IMR-90 (cell line): ENCODE measurements at regions not wholly inside any gene's neighbourhood (a gene's known extent, or its start where the extent isn't known, plus 50 kb on each side); places are given as distances from the start of the nearest gene placed in this dataset.

Source experiments
- ATAC-seq: fragments of 200-7000 bp; cut with Tn5 transposase; 2 replicates; pipeline ENCODE4 v1.9.1; 2020; ENCODE audit warnings: low read depth, mild to moderate bottlenecking, moderate library complexity
- BruUV-seq: library from RNA; stranded (reverse); fragments of 400-500 nt; replicated peaks from 2 replicates; lab custom pipeline; 2021; lab: Mats Ljungman, UMichigan
- CTCF ChIA-PET: fragments of 300-600 bp; formaldehyde crosslinking; extraction: SDS; loops from one replicate; lab custom pipeline; 2021; ENCODE audit warnings: antibody characterized with exemption; lab: Yijun Ruan, JAX
- POLR2A ChIA-PET: fragments of 300-600 bp; sonication (Branson Sonifier 250); formaldehyde crosslinking; loops from one replicate; lab custom pipeline; 2022; ENCODE audit warnings: antibody characterized with exemption; ENCODE audit not compliant: unreplicated experiment; lab: Charles Lee
- DNase-seq: peaks from one replicate; pipeline ENCODE4 v3.0.0; 2013
- H2AFZ ChIP-seq: replicated peaks from 2 replicates; pipeline ENCODE3; 2013; ENCODE audit warnings: low read length, mild to moderate bottlenecking; ENCODE audit not compliant: poor library complexity
- H2AK5ac ChIP-seq: 2 replicates; pipeline ENCODE4 v1.6.1; 2013; ENCODE audit warnings: low read depth, low read length, inconsistent platforms
- H2AK9ac ChIP-seq: replicated peaks from 2 replicates; pipeline ENCODE3; 2013; ENCODE audit warnings: mild to moderate bottlenecking, low read depth, low read length, moderate library complexity; ENCODE audit not compliant: poor library complexity
- H2BK120ac ChIP-seq: 2 replicates; pipeline ENCODE4 v1.6.1; 2013; ENCODE audit warnings: low read depth, low read length, inconsistent platforms
- H2BK15ac ChIP-seq: 3 replicates; pipeline ENCODE4 v1.6.1; 2013; ENCODE audit warnings: low read depth, low read length, inconsistent platforms
- H2BK20ac ChIP-seq: 2 replicates; pipeline ENCODE4 v1.6.1; 2013; ENCODE audit warnings: low read depth, mild to moderate bottlenecking, inconsistent platforms, low read length, moderate library complexity
- H2BK5ac ChIP-seq: 2 replicates; pipeline ENCODE4 v1.6.1; 2013; ENCODE audit warnings: mild to moderate bottlenecking, low read depth, low read length, inconsistent platforms; ENCODE audit not compliant: poor library complexity, severe bottlenecking
- H3K14ac ChIP-seq: replicated peaks from 2 replicates; pipeline ENCODE4 v1.6.1; 2013; ENCODE audit warnings: low read depth, low read length, inconsistent platforms
- H3K18ac ChIP-seq: 2 replicates; pipeline ENCODE4 v1.6.1; 2013; ENCODE audit warnings: low read depth, low read length, control low read depth
- H3K23ac ChIP-seq: 2 replicates; pipeline ENCODE4 v1.6.1; 2013; ENCODE audit warnings: low read depth, low read length, inconsistent platforms
- H3K27ac ChIP-seq: 2 replicates; pipeline ENCODE4 v1.5.1; 2013; ENCODE audit warnings: mild to moderate bottlenecking, control low read depth, low read length; ENCODE audit not compliant: insufficient read depth
- H3K27me3 ChIP-seq: 2 replicates; pipeline ENCODE4 v1.6.1; 2013; ENCODE audit warnings: low read length; ENCODE audit not compliant: control insufficient read depth, insufficient read depth
- H3K36me3 ChIP-seq: 2 replicates; pipeline ENCODE4 v1.6.1; 2013; ENCODE audit warnings: low read length, mixed read lengths; ENCODE audit not compliant: control insufficient read depth, insufficient read depth
- H3K4ac ChIP-seq: 2 replicates; pipeline ENCODE4 v1.6.1; 2013; ENCODE audit warnings: low read depth, low read length, inconsistent platforms
- H3K4me1 ChIP-seq: 2 replicates; pipeline ENCODE4 v1.6.1; 2013; ENCODE audit warnings: low read length, mixed read lengths; ENCODE audit not compliant: control insufficient read depth, insufficient read depth
- H3K4me2 ChIP-seq: 2 replicates; pipeline ENCODE4 v1.6.1; 2013; ENCODE audit warnings: low read depth, mild to moderate bottlenecking, control low read depth, low read length, moderate library complexity
- H3K4me3 ChIP-seq: 2 replicates; pipeline ENCODE4 v1.5.1; 2013; ENCODE audit warnings: low read depth, mild to moderate bottlenecking, control low read depth, low read length, moderate library complexity; ENCODE audit not compliant: insufficient read depth
- H3K56ac ChIP-seq: 2 replicates; pipeline ENCODE4 v1.6.1; 2013; ENCODE audit warnings: low read length, inconsistent platforms; ENCODE audit not compliant: insufficient read depth; ENCODE audit errors: extremely low read depth
- H3K79me1 ChIP-seq, 2 experiments: 2 replicates each; pipeline ENCODE4 v1.6.1; 2013; ENCODE audit warnings: low read length in 2 of 2, inconsistent platforms in 1 of 2, low read depth in 1 of 2
- H3K9ac ChIP-seq: 2 replicates; pipeline ENCODE4 v1.6.1; 2013; ENCODE audit warnings: low read depth, low read length, control low read depth
- H3K9me1 ChIP-seq: 2 replicates; pipeline ENCODE4 v1.6.1; 2013; ENCODE audit warnings: low read length, inconsistent platforms; ENCODE audit not compliant: insufficient read depth
- H3K9me3 ChIP-seq: 2 replicates; pipeline ENCODE4 v1.6.1; 2013; ENCODE audit warnings: low read length; ENCODE audit not compliant: control insufficient read depth, insufficient read depth
- H4K20me1 ChIP-seq: 2 replicates; pipeline ENCODE4 v1.6.1; 2013; ENCODE audit warnings: low read length, inconsistent platforms; ENCODE audit not compliant: insufficient read depth
- H4K5ac ChIP-seq: 2 replicates; pipeline ENCODE4 v1.6.1; 2013; ENCODE audit warnings: mild to moderate bottlenecking, low read depth, low read length, control low read depth
- H4K8ac ChIP-seq, 2 experiments: 2 replicates each; pipeline ENCODE4 v1.6.1; 2013; ENCODE audit warnings: low read depth in 2 of 2, low read length in 2 of 2, control low read depth in 1 of 2, inconsistent platforms in 1 of 2
- H4K91ac ChIP-seq: 2 replicates; pipeline ENCODE4 v1.6.1; 2013; ENCODE audit warnings: low read depth, low read length, inconsistent platforms; ENCODE audit not compliant: insufficient read depth
- CEBPB ChIP-seq: IDR thresholded peaks from 2 replicates; pipeline ENCODE4 v1.6.1; 2012; ENCODE audit warnings: low read depth, low read length, improper control_type of control experiment
- RAD21 ChIP-seq: IDR thresholded peaks from 2 replicates; pipeline ENCODE4 v1.6.1; 2012; ENCODE audit warnings: low read length, improper control_type of control experiment
- WGBS, 2 experiments: methylation state at CpG; one replicate each; pipeline versions ENCODE4 v1.1.5 to v1.1.7; 2013; ENCODE audit warnings: missing lambda C conversion rate in 2 of 2; ENCODE audit not compliant: insufficient read length in 1 of 2; ENCODE audit errors: extremely low coverage in 2 of 2; 5-methylcytosine and 5-hydroxymethylcytosine counted together
- dilution Hi-C: fragments of 300-500 bp; cut with HindIII; formaldehyde crosslinking; loops from one replicate; pipeline ENCODE4 v1.14.3; 2018; ENCODE audit warnings: low sequenced_read_pairs; ENCODE audit not compliant: unreplicated experiment
- in situ Hi-C: fragments of 300-500 bp; cut with MboI; formaldehyde crosslinking; loops from 3 replicates; pipeline ENCODE4 v1.14.3; 2019; ENCODE audit warnings: low sequenced_read_pairs, inconsistent platforms, mixed read lengths
- intact Hi-C: fragments of 100-400 bp; cut with micrococcal nuclease; formaldehyde crosslinking; loops from 2 replicates; pipeline ENCODE4 v1.10.0; 2022

DNA sequence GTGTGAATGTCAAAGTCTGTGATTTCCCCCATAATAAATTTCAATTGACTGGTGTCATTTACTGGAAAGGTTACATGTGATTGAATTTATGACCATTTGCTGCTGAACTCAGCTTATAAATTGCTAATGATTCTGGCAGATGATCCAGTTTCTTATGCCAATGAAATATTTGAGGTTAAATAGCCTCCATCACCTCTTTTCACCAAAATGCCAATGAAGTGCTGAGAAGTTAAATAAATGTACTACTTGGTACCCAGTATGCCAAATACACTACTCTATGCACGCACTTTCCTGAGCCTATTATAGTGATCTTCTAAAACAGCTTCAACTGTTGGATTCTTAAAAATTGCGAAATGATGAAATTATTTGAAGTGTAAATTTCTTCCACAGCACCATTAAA is 741.4 kb downstream of the PLA2G4A start:
- Histone ChIP-seq H2BK5ac (no peak overlapping the region), H4K20me1 (no peaks in the 10 kb centered on the region), H2BK120ac (no peak overlapping the region), H2AK5ac (no peak overlapping the region), H3K14ac (no peak overlapping the region), H2AK9ac (no peak overlapping the region), H2BK20ac (no peak overlapping the region), H3K9ac (no peak overlapping the region), H3K4me1 (no peaks in the 10 kb centered on the region), H3K56ac (no peak overlapping the region), H3K9me3 (no peaks in the 10 kb centered on the region), H3K27ac (no peak overlapping the region), H3K4ac (no peak overlapping the region), H4K91ac (no peak overlapping the region), H3K9me1 (no peaks in the 10 kb centered on the region), H3K27me3 (no peaks in the 10 kb centered on the region), H2BK15ac (no peak overlapping the region), H3K18ac (no peak overlapping the region), H3K4me3 (no peak overlapping the region), H4K5ac (no peak overlapping the region), H3K23ac (no peak overlapping the region), H3K4me2 (no peak overlapping the region), H3K79me1 (no peaks in the 10 kb centered on the region), H3K36me3 (no peaks in the 10 kb centered on the region), H4K8ac (no peak overlapping the region), H2AFZ (no peak overlapping the region)
- no peak for DNase-seq
- intact Hi-C loops = no loop called here
- no peak for ATAC-seq
- in situ Hi-C loops = no loop called here
- no CpG with 5 or more reads among the region's 2 CpGs for WGBS, 2 experiments
- TF ChIP-seq CEBPB (peak; percentile 41; the same call in 1 of the 2 replicates), RAD21 (no peak)
- POLR2A ChIA-PET = no interaction called here
- CTCF ChIA-PET = no interaction called here
- dilution Hi-C loops = no loop called here
- BruUV-seq = no TSS peak
